ENCODE measurements at regions not wholly inside any gene's neighbourhood (a gene's known extent, or its start where the extent isn't known, plus 50 kb on each side); places are given as distances from the start of the nearest gene placed in this dataset.

- TF ChIP-seq REST (IDR thresholded peaks at IDR 0.05; ENCODE audit: insufficient read depth in 1 of 2, low read depth in 2 of 2, low read length in 2 of 2) (no peak), SIN3A (IDR thresholded peaks at IDR 0.05; ENCODE audit: borderline replicate concordance, insufficient read depth, low read length) (no peak)
These were observed 72.8 kb upstream of the RALGAPA2 start for GRCh38 chr20:20785226-20785625.

- TF ChIP-seq REST (IDR thresholded peaks at IDR 0.05; ENCODE audit: insufficient read depth in 1 of 2, low read depth in 2 of 2, low read length in 2 of 2) (no peak), FOXP2 (optimal IDR thresholded peaks at IDR 0.05; ENCODE audit: borderline replicate concordance, extremely low read depth, extremely low read length, insufficient read depth) (no peak), SIN3A (IDR thresholded peaks at IDR 0.05; ENCODE audit: borderline replicate concordance, insufficient read depth, low read length) (no peak), TAF1 (IDR thresholded peaks at IDR 0.05; ENCODE audit: borderline replicate concordance, insufficient read depth, low read length) (no peak), POLR2AphosphoS5 (IDR thresholded peaks at IDR 0.05; ENCODE audit: low read depth, low read length) (no peak)
These were observed 71.0 kb upstream of the RALGAPA2 start for GRCh38 chr20:20783450-20783849.

- TF ChIP-seq REST (IDR thresholded peaks at IDR 0.05; ENCODE audit: insufficient read depth in 1 of 2, low read depth in 2 of 2, low read length in 2 of 2) (no peak), POLR2AphosphoS5 (IDR thresholded peaks at IDR 0.05; ENCODE audit: low read depth, low read length) (no peak), FOXP2 (optimal IDR thresholded peaks at IDR 0.05; ENCODE audit: borderline replicate concordance, extremely low read depth, extremely low read length, insufficient read depth) (no peak), TAF1 (IDR thresholded peaks at IDR 0.05; ENCODE audit: borderline replicate concordance, insufficient read depth, low read length) (no peak), SIN3A (IDR thresholded peaks at IDR 0.05; ENCODE audit: borderline replicate concordance, insufficient read depth, low read length) (no peak)
These were observed 70.3 kb upstream of the RALGAPA2 start for GRCh38 chr20:20782755-20783154.

- TF ChIP-seq FOXP2 (optimal IDR thresholded peaks at IDR 0.05; ENCODE audit: borderline replicate concordance, extremely low read depth, extremely low read length, insufficient read depth) (no peak), REST (IDR thresholded peaks at IDR 0.05; ENCODE audit: insufficient read depth in 1 of 2, low read depth in 2 of 2, low read length in 2 of 2) (no peak), SIN3A (IDR thresholded peaks at IDR 0.05; ENCODE audit: borderline replicate concordance, insufficient read depth, low read length) (no peak), POLR2AphosphoS5 (IDR thresholded peaks at IDR 0.05; ENCODE audit: low read depth, low read length) (no peak)
These were observed 69.8 kb upstream of the RALGAPA2 start for GRCh38 chr20:20782231-20782630.

- TF ChIP-seq TAF1 (IDR thresholded peaks at IDR 0.05; ENCODE audit: borderline replicate concordance, insufficient read depth, low read length) (no peak), SIN3A (IDR thresholded peaks at IDR 0.05; ENCODE audit: borderline replicate concordance, insufficient read depth, low read length) (no peak)
These were observed 68.6 kb upstream of the RALGAPA2 start for GRCh38 chr20:20781029-20781428.
